HG03457 (cell line): ENCODE measurements at regions not wholly inside any gene's neighbourhood (a gene's known extent, or its start where the extent isn't known, plus 50 kb on each side); places are given as distances from the start of the nearest gene placed in this dataset.
"Not testable (repeated sequence)": the region's sequence is repeated elsewhere in the genome, so short reads cannot be mapped to it uniquely, and the experiment has no call there.

Source experiments
- ATAC-seq: cut with Tn5 transposase; IDR thresholded peaks from one replicate; pipeline ENCODE4 v1.9.1; 2021; ENCODE audit warnings: moderate number of reproducible peaks; ENCODE audit not compliant: unreplicated experiment

- ATAC-seq = no peak
Observed at GRCh38 chr10:56109454-56109853, 251.6 kb downstream of the ZWINT start.

GRCh38 chr10:56104923-56105322, 256.1 kb downstream of the ZWINT start:
- no peak for ATAC-seq

- ATAC-seq = no peak
Observed at GRCh38 chr10:56104487-56104886, 256.6 kb downstream of the ZWINT start.

- no peak for ATAC-seq
Observed at GRCh38 chr10:56096226-56096517, 264.9 kb downstream of the ZWINT start.

GRCh38 chr10:56095506-56096225, 265.4 kb downstream of the ZWINT start:
- no peak for ATAC-seq

- not testable (repeated sequence) for ATAC-seq
Observed at GRCh38 chr10:56093645-56094044, 267.4 kb downstream of the ZWINT start.

GRCh38 chr10:56091872-56092271, 269.2 kb downstream of the ZWINT start:
- no peak for ATAC-seq

- no peak for ATAC-seq
Observed at GRCh38 chr10:56090914-56091540, 270.0 kb downstream of the ZWINT start.

- no peak for ATAC-seq
Observed at GRCh38 chr10:56085406-56086122, 275.5 kb downstream of the ZWINT start.

GRCh38 chr10:56082169-56082568, 278.9 kb downstream of the ZWINT start:
- no peak for ATAC-seq

- no peak for ATAC-seq
Observed at GRCh38 chr10:56068473-56069263, 292.4 kb downstream of the ZWINT start.

GRCh38 chr10:56068040-56068439, 293.0 kb downstream of the ZWINT start:
- no peak for ATAC-seq

GRCh38 chr10:56063642-56064041, 297.4 kb downstream of the ZWINT start:
- no peak for ATAC-seq

- no peak for ATAC-seq
Observed at GRCh38 chr10:56057860-56058259, 303.2 kb downstream of the ZWINT start.

GRCh38 chr10:56035489-56035888, 325.6 kb downstream of the ZWINT start:
- no peak for ATAC-seq

GRCh38 chr10:56028298-56029132, 332.5 kb downstream of the ZWINT start:
- no peak for ATAC-seq

GRCh38 chr10:56012101-56012500, 349.0 kb downstream of the ZWINT start:
- no peak for ATAC-seq

GRCh38 chr10:56003555-56003954, 357.5 kb downstream of the ZWINT start:
- ATAC-seq = no peak

- no peak for ATAC-seq
Observed at GRCh38 chr10:55989188-55989587, 371.9 kb downstream of the ZWINT start.

- ATAC-seq = no peak
Observed at GRCh38 chr10:55979203-55979602, 381.9 kb downstream of the ZWINT start.

GRCh38 chr10:55966101-55966500, 395.0 kb downstream of the ZWINT start:
- no peak for ATAC-seq
